Prostate gland (tissue), 2 donors: ENCODE measurements at regions not wholly inside any gene's neighbourhood (a gene's known extent, or its start where the extent isn't known, plus 50 kb on each side); places are given as distances from the start of the nearest gene placed in this dataset.

ENCODE experiments used
- POLR2AphosphoS5 ChIP-seq: sonication (generic); formaldehyde crosslinking; IDR thresholded peaks from one replicate; pipeline ENCODE4 v1.6.1; 2017; ENCODE audit warnings: antibody characterized with exemption
- TF ChIP-seq, protein P1 (sequence below), 4 experiments: fragments of 200-600 bp in 2 of 4; fragments of 450-650 bp in 2 of 4; sonication (generic) in 2 of 4; IDR thresholded peaks; 1 replicate in 3 of 4; 2 replicates in 1 of 4; pipeline ENCODE4 v1.5.1; 2016 to 2019; ENCODE audit warnings: antibody characterized with exemption in 4 of 4, mild to moderate bottlenecking in 2 of 4, moderate library complexity in 2 of 4

DNA sequence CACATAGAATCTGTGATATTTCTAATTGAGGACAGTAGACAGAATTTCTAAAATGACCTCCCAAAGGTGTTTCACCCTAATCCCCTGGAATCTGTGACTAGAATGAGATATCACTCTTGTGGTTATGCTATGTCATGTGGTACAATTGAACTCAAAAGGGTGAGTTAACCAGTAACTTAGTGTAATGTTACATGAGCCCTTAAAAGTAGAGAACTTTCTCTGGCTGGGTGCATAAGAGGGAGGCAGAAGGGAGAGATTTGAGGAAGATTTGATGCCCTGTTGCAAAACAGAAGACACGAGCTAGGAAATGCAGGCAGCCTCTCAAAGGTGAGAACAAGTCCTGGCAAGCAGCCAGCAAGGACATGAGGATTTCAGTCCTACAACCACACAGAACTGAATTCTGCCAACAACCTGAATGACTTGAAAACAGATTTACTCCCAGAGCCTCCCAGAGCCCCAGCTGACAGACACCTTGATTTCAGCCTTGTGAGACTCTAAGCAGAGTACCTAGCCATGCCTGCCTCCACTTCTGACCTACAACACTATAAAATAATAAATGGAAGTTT, 160.3 kb downstream of the MTHFS start:
- TF ChIP-seq, protein P1, sequence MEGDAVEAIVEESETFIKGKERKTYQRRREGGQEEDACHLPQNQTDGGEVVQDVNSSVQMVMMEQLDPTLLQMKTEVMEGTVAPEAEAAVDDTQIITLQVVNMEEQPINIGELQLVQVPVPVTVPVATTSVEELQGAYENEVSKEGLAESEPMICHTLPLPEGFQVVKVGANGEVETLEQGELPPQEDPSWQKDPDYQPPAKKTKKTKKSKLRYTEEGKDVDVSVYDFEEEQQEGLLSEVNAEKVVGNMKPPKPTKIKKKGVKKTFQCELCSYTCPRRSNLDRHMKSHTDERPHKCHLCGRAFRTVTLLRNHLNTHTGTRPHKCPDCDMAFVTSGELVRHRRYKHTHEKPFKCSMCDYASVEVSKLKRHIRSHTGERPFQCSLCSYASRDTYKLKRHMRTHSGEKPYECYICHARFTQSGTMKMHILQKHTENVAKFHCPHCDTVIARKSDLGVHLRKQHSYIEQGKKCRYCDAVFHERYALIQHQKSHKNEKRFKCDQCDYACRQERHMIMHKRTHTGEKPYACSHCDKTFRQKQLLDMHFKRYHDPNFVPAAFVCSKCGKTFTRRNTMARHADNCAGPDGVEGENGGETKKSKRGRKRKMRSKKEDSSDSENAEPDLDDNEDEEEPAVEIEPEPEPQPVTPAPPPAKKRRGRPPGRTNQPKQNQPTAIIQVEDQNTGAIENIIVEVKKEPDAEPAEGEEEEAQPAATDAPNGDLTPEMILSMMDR (IDR thresholded peaks at IDR 0.05), result no peak
- no peak for TF ChIP-seq POLR2AphosphoS5
